Motor neuron (in vitro differentiated cells): ENCODE measurements at regions not wholly inside any gene's neighbourhood (a gene's known extent, or its start where the extent isn't known, plus 50 kb on each side); places are given as distances from the start of the nearest gene placed in this dataset.

Source experiments
- ATAC-seq, 8 experiments: fragments of 200-7000 bp; cut with Tn5 transposase; replicated peaks in 6 of 8; 2 replicates each; pipeline ENCODE4 v1.8.0; 2021; ENCODE audit warnings: mild to moderate bottlenecking in 8 of 8, moderate library complexity in 8 of 8
- H3K27ac ChIP-seq, 2 donors: fragments of 250-450 bp; sonication (Bioruptor Pico); 2 replicates each; pipeline ENCODE4 v1.9.0; 2021; ENCODE audit warnings: antibody characterized with exemption in 2 of 2, mild to moderate bottlenecking in 2 of 2, moderate library complexity in 1 of 2
- H3K4me1 ChIP-seq, 2 donors: fragments of 250-450 bp; sonication (Bioruptor Pico); replicated peaks in 1 of 2; 2 replicates each; pipeline ENCODE4 v1.6.1; 2021; ENCODE audit warnings: antibody characterized with exemption in 2 of 2, mild to moderate bottlenecking in 2 of 2, moderate library complexity in 1 of 2
- H3K4me3 ChIP-seq, 5 donors: fragments of 250-450 bp; sonication (Bioruptor Pico); 2 replicates each; pipeline ENCODE4 v1.9.0; 2021; ENCODE audit warnings: antibody characterized with exemption in 5 of 5, mild to moderate bottlenecking in 5 of 5, moderate library complexity in 4 of 5
- WGBS, 10 experiments: fragments of 450-650 bp; shearing (Covaris generic); methylation state at CpG; one replicate each; pipeline ENCODE4 v1.0.0; 2022; 5-methylcytosine and 5-hydroxymethylcytosine counted together
- in situ Hi-C, 9 experiments: fragments of 400-800 bp; cut with MboI; loops; one replicate each; pipeline ENCODE4 v1.15.0; 2021; ENCODE audit warnings: low sequenced_read_pairs in 9 of 9, low pct_unique_long_range_greater_than_20kb in 2 of 9; ENCODE audit not compliant: unreplicated experiment in 9 of 9

DNA sequence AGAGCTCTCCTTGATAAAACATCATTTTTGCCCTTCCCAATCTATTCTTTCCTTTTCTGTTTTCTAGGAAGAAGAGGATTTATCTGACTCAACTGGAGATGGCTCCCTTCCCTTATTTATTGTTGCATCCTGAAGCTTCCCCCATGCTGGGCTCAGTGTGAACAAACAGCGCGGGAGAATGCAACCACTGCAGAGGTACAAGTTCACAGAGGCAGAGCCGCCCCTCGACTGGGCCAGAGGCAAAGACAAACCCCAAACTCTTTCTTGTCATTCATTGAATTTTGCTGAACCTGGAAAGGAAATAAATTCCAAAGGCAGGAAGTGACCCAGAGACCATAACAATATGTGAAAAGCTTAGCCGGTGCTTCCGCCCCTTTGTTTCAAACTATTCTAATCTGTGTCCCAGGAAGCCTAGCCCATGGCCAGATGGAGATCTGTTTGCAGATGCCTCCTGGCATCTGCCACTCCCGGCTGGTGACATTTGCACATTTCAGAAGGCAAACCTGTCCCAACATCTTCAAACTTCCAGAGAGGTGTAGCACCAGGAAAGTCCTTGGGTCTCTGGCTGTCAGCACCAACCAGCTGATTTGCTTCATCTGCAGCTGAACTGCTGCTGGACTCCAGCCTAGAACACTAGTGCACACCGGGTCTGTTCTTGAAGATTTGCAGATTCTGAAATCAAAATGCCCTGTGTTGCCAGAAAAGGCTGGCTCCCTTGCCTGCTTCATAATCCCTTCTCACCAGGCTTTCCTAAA lies 79.4 kb upstream of the MAP4K3 start:
- Histone ChIP-seq H3K4me3 (no peak overlapping the region), H3K4me1 (peaks cover 6 to 10% of the 10 kb centered on the region in 2 donors), H3K27ac (no peak overlapping the region)
- 25 to 81% (median 60%) methylated on average over 1 to 4 of the region's 8 CpGs; no CpG with 5 or more reads in 3 of the 10 experiments for WGBS, 10 experiments
- in situ Hi-C loops = loop anchor here in 2 of 9 experiments (25.0 kb wide), 1 partner anchor 196 kb away; no protein-coding TSS in a partner anchor
- peak in 3 of 8 experiments; percentile 13 to 44 (median 35) for ATAC-seq

GRCh38 chr2:39517102-39517436 lies 80.0 kb upstream of the MAP4K3 start:
- no peak overlapping the region for H3K27ac ChIP-seq
- peaks cover 4 to 7% of the 10 kb centered on the region in 2 donors for H3K4me1 ChIP-seq
- WGBS, 10 experiments = 26 to 100% (median 74%) methylated on average over 1 to 2 of the region's 2 CpGs; no CpG with 5 or more reads in 4 of the 10 experiments
- no peak overlapping the region for H3K4me3 ChIP-seq
- in situ Hi-C loops = loop anchor here in 2 of 9 experiments (25.0 kb wide), 1 partner anchor 195 kb away; no protein-coding TSS in a partner anchor
- no peak for ATAC-seq

GRCh38 chr2:39517622-39518021 lies 80.5 kb upstream of the MAP4K3 start:
- in situ Hi-C loops = loop anchor here in 2 of 9 experiments (25.0 kb wide), 1 partner anchor 195 kb away; no protein-coding TSS in a partner anchor
- 67 to 86% (median 72%) methylated on average over 1 to 2 of the region's 2 CpGs; no CpG with 5 or more reads in 5 of the 10 experiments for WGBS, 10 experiments
- H3K4me1 ChIP-seq = peaks cover 0 to 4% of the 10 kb centered on the region in 2 donors
- ATAC-seq = no peak
- no peak overlapping the region for H3K4me3 ChIP-seq
- no peak overlapping the region for H3K27ac ChIP-seq

GRCh38 chr2:39519886-39520285 lies 82.8 kb upstream of the MAP4K3 start:
- Histone ChIP-seq H3K4me3 (no peak overlapping the region), H3K4me1 (peaks cover 0 to 4% of the 10 kb centered on the region in 2 donors), H3K27ac (no peak overlapping the region)
- no peak for ATAC-seq
- 88 to 100% (median 100%) methylated on average over 1 of the region's 1 CpG; no CpG with 5 or more reads in 2 of the 10 experiments for WGBS, 10 experiments
- in situ Hi-C loops = loop anchor here in 2 of 9 experiments (25.0 kb wide), 1 partner anchor 192 kb away; no protein-coding TSS in a partner anchor

- in situ Hi-C loops = loop anchor here in 2 of 9 experiments (25.0 kb wide), 1 partner anchor 190 kb away; no protein-coding TSS in a partner anchor
- WGBS, 10 experiments = 20 to 83% (median 72%) methylated on average over 1 to 4 of the region's 4 CpGs; no CpG with 5 or more reads in 1 of the 10 experiments
- H3K4me1 ChIP-seq = no peaks in the 10 kb centered on the region
- peak in 1 of 8 experiments; percentile 37 for ATAC-seq
- H3K27ac ChIP-seq = no peak overlapping the region
- H3K4me3 ChIP-seq = no peak overlapping the region
These were observed 84.9 kb upstream of the MAP4K3 start for GRCh38 chr2:39521876-39522517.

DNA sequence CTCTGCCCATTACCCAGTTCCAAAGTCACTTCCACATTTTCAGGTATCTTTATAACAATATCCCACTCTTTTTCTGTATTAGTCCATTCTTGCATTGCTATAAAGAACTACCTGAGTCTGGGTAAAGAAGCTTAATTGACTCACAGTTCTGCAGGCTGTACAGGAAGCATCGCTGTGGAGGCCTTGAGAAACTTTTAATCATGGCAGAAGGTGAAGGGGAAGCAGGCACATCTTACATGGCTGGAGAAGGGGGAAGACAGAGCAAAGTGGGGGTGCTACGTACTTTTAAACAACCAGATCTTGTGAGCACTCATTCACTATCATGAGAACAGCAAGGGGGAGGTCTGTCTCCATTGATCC lies 85.4 kb upstream of the MAP4K3 start:
- ATAC-seq = no peak
- 80 to 100% (median 100%) methylated on average over 1 to 2 of the region's 2 CpGs; no CpG with 5 or more reads in 2 of the 10 experiments for WGBS, 10 experiments
- in situ Hi-C loops = loop anchor here in 2 of 9 experiments (25.0 kb wide), 1 partner anchor 190 kb away; no protein-coding TSS in a partner anchor
- Histone ChIP-seq H3K4me3 (no peak overlapping the region), H3K27ac (no peak overlapping the region), H3K4me1 (no peaks in the 10 kb centered on the region)

GRCh38 chr2:39523308-39524044 lies 86.4 kb upstream of the MAP4K3 start:
- no peak overlapping the region for H3K27ac ChIP-seq
- WGBS, 10 experiments = 0 to 100% (median 74%) methylated on average over 1 to 2 of the region's 2 CpGs; no CpG with 5 or more reads in 1 of the 10 experiments
- ATAC-seq = peak in 3 of 8 experiments; percentile 95 to 99 (median 98)
- in situ Hi-C loops = loop anchor here in 2 of 9 experiments (25.0 kb wide), 1 partner anchor 189 kb away; no protein-coding TSS in a partner anchor
- H3K4me3 ChIP-seq = no peak overlapping the region
- no peaks in the 10 kb centered on the region for H3K4me1 ChIP-seq

DNA sequence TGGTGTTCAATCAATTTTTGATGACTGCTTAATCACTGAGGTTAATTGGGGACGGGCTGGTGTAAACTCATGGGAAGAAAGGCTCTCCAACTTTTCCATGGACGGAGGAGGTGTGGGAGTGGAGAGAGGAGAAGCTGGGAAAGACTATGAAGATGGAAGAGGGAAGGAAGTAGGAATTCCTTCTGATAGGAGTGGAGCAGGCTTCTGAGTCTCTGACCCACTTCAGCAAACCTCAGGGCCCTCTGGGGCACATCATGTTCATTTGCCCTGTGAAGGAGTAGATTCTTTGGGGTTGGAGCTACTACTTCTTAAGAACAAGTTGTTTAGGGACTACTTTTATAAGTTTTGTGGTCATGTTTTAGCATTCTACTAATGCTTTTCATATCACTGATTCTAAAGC lies 87.0 kb upstream of the MAP4K3 start:
- H3K4me3 ChIP-seq = no peak overlapping the region
- 60 to 92% (median 74%) methylated on average over 1 to 2 of the region's 2 CpGs; no CpG with 5 or more reads in 1 of the 10 experiments for WGBS, 10 experiments
- H3K4me1 ChIP-seq = no peaks in the 10 kb centered on the region
- no peak overlapping the region for H3K27ac ChIP-seq
- in situ Hi-C loops = loop anchor here in 2 of 9 experiments (25.0 kb wide), 1 partner anchor 188 kb away; no protein-coding TSS in a partner anchor
- ATAC-seq = peak in 3 of 8 experiments; percentile 7 to 8 (median 8)

GRCh38 chr2:39524756-39525635 lies 87.9 kb upstream of the MAP4K3 start:
- Histone ChIP-seq H3K27ac (no peak overlapping the region), H3K4me1 (no peaks in the 10 kb centered on the region), H3K4me3 (no peak overlapping the region)
- WGBS, 10 experiments = 56 to 100% (median 85%) methylated on average over 1 to 7 of the region's 7 CpGs; no CpG with 5 or more reads in 1 of the 10 experiments
- in situ Hi-C loops = loop anchor here in 2 of 9 experiments (25.0 kb wide), 1 partner anchor 187 kb away; no protein-coding TSS in a partner anchor
- no peak for ATAC-seq

GRCh38 chr2:39525636-39526412 lies 88.7 kb upstream of the MAP4K3 start:
- ATAC-seq = no peak
- Histone ChIP-seq H3K4me3 (no peak overlapping the region), H3K27ac (no peak overlapping the region), H3K4me1 (no peaks in the 10 kb centered on the region)
- in situ Hi-C loops = no loop called here
- 85 to 100% (median 93%) methylated on average over 1 to 7 of the region's 7 CpGs for WGBS, 10 experiments

DNA sequence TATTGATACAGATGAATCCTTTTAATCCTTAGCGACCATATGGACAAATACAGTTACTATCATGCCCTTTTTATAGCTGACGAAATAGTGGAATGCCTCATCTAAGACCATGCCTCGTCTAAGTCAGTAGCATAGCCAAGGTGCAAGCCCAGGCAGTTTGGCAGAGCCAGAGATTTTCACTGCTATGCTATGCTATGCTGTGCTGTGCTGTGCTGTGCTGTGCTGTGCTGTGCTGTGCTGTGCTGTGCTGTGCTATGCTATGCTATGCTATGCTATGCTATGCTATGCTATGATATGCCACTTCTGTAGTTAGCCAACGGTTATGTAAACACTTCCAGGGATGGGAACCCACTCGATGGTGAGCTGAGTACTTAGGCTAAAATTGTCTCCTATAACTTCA lies 91.6 kb upstream of the MAP4K3 start:
- in situ Hi-C loops = no loop called here
- Histone ChIP-seq H3K4me3 (no peak overlapping the region), H3K4me1 (no peaks in the 10 kb centered on the region), H3K27ac (no peak overlapping the region)
- WGBS, 10 experiments = 69 to 96% (median 73%) methylated on average over 2 to 5 of the region's 5 CpGs; no CpG with 5 or more reads in 1 of the 10 experiments
- ATAC-seq = no peak
